LHCN-M2 (cell line): ENCODE measurements at regions not wholly inside any gene's neighbourhood (a gene's known extent, or its start where the extent isn't known, plus 50 kb on each side); places are given as distances from the start of the nearest gene placed in this dataset.
A peak's percentile ranks its signal among the peaks of the same experiment; 100 is the strongest.

Source experiments
- DNase-seq: peaks from one replicate; pipeline ENCODE4 v3.0.0-alpha.2; 2012; ENCODE audit warnings: low read depth

DNA sequence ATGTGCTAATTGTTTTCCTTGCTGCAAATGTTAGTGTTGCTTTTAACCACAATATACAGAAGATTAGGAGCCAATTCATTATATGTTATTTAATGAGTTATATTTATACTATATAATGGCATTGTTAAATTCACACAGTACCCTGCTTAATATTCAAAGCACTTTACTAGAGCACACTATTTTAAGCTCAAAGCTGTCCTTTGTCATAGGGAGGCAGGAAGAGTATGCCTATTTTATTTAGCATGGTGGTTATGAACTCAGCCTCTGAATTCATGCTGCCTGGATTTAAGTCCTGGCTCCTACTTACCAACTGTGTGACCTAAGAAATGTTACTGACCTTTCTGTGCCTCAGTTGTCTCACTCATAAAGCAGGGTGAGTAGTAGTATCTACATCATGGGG is 80.5 kb downstream of the FASTKD2 start:
- DNase-seq, result no peak

- DNase-seq, result no peak
Measured at GRCh38 chr2:206846331-206846730, 80.9 kb downstream of the FASTKD2 start.

DNA sequence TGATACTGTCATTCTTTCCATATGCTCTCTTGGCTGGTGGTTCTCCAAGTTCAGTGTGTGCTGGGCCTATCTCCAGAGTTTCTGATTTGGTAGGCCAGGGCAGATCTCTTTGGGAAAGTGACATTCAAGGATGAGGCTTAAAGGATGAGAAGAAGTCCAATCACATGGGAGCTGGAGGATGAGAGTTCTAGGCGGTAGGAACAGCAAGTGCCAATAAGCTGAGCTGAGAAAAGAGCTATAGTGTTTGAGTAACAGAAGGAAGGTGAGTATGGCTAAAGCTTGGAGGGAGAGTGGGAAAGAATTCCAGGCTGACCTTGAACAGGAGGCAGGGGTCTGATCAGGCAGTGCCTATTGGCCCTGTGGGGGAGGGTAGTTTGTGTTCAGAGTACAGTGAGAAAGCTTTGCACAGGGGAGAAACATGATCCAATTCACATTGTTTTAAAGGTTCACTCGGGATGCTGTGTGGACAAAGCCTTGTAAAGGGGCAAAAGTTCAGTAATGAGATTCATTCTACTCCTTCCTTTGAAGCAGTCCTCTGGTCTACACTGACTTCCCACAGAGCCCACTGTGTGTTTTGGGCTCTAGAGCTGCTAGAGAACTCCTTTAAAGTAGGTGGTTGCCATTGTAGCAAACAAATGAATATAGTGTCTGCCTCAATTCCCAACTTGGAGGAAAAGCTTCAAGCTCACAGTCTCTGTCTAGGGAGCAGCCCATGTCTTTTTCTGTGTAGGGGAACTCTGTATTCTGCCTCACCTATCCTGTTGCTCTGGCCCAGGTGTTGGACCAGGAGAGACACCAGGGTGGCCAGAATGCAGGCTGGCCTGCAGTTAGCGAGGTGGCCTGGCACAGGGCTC is 81.8 kb downstream of the FASTKD2 start:
- no peak for DNase-seq

DNA sequence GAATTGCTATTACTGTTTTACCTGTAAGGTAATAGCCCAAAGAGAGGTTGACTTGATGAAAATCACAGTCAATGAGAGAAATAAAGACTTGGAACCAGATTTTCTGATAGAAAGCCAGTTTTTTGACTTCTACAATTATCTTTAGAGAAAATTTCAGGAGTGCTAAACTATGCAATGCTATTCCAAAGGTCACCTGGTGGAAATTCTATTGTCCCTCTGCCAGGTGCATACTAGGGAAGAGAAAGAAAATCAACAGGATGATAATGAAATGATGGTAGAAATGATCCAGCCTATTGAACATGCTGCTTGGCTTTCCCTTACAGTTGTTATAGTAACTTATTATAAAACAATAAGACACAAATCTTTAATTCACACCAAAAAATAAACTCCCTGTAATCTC is 85.0 kb downstream of the FASTKD2 start:
- DNase-seq, result no peak

- no peak for DNase-seq
Measured at GRCh38 chr2:206851521-206851920, 86.1 kb downstream of the FASTKD2 start.

- DNase-seq, result no peak
Measured at GRCh38 chr2:206853915-206854314, 85.4 kb upstream of the CPO start.

DNA sequence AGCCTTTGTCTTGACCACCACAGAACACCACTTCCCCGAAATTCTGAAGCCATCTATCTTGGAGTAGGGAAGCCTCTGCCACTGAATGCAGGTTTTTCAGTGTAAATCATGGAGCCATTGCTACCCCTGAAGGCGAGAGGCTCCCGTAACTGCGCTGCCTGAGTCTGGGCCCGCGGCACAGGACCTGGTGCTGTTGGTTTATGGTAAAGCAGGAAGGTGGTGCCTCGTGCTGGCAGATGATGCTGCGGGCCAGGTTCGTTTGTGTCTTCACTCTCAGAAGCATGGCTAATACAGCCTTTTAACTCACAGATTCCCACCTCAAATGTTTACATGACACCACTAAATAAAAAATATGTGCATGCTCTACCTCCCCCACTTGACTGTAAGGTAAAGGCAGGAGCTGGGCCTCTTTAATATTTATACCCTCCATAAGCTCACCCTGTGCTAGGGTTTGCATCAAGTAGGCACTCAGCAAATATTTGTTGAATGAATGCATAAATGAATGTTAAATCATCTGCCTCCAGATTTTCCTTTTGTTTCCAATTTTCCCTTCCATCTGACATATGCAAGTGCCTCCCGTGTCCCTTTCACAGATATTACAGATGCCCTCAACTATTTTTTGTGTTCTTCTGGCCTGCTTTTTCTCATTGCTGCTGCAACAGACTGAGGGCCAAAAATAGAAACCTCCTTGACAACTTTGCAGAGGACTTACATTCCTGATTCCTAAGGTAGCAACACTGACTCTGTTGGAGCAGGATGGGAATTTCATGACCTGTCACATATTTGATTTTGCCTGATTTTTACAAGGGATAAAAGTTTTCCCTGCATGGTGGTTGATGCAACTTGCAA is 83.5 kb upstream of the CPO start:
- no peak for DNase-seq

GRCh38 chr2:206856513-206856912 is 82.8 kb upstream of the CPO start:
- peak; percentile 6 for DNase-seq

DNA sequence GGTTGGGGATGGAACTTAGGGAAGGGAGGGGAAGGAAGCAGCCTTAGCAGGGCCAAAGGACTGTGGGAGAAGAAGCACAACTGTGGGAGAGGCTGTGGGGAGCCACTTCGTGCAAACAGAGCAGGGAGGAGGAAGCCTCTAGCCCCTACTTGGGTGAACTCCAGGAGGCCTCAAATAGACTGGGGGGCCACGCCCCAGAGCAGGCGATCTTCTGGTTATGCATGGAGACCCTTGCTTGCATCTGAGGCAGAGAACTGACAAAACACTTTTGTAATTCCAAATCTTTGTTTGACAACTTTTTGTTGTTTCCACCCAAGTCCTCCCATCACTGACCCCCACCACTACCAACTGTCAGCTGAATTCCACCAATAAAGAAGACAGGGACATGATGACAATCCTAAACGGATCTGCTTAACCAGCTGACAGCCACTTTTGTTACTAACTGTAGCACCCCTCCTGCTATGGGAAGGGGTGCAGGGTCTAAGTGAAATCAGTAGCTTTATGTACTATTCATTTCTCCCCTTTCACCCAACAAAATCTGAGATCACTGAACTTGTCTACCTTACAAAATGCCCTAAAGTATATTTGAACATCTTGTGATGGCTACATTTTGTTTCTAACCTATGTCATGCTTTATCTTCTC is 80.5 kb upstream of the CPO start:
- no peak for DNase-seq

DNA sequence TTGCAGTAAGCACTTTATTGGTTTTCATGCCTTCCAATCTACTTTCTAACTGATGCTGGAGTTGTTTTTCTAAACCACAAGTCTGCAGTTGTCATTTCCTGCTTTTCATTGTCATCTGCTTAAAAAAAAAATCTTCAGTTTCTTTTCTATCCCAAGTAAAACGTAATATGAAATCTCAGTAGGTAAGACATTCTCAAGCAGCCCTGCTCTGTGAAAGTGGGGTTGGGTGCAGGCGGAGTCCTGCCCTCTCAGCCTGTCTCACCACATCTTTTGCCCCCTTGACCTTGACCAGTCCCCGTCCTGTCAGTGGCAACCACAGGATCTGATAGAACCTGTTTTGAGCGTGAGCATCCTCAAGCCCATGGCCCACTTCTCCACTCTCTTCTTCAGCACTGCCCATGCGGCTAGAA is 80.0 kb upstream of the CPO start:
- DNase-seq, result no peak

DNA sequence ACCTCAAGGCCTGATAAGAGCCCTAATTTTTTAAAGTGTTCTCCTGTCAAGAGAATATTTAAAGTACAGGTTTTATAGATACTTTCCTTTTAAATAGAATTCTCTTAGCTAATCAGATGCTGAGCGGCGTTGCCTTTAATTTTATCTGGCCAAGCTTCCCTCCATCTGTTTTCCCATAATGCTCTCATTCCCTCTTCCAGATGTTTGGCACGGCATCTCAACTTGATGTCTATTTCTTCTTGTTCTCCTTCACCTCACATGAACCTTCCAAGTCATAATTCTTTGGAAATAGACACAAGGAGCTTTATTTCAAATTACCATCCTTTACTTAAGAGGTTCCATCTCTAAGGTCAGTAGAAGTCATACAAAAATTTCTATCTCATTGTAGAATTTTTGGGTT is 76.1 kb upstream of the CPO start:
- DNase-seq, result no peak

DNA sequence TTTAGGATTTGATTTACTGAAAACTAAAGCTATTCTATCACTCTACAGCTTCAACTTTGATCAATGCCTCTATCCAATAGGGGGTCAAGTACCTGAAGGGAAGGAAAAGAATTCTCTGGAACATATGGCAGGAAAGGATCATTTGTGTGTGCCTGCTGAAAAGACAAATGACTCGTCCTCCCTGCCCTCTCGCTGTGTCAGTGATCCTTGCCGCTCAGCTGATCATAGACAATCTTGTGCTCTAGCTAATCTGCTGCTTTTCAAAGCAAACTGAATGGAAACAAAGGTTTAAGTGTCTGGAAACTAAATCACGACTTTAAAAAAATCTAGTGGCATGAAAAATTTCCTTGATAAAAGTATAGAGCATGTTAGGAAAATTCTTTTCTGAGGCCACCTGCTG is 75.6 kb upstream of the CPO start:
- no peak for DNase-seq

DNA sequence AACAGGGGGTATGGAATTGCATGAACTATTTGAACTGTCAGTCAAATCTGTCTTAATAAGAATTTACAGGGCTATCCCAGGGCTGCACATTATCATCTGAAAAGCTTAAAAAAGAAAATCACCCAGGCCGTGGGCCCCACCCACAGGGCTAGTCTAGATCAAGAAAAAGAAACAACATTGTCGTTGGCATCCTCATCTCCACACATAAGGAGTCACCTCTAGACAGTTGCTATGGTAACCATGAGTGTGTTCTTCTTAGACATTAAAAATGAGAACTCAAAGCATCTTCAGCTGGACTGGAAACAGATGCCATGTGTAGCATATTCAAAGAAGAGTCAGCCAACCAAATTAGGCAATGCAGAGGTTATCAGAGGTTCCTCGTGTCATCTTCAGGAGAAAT is 72.3 kb upstream of the CPO start:
- no peak for DNase-seq

DNA sequence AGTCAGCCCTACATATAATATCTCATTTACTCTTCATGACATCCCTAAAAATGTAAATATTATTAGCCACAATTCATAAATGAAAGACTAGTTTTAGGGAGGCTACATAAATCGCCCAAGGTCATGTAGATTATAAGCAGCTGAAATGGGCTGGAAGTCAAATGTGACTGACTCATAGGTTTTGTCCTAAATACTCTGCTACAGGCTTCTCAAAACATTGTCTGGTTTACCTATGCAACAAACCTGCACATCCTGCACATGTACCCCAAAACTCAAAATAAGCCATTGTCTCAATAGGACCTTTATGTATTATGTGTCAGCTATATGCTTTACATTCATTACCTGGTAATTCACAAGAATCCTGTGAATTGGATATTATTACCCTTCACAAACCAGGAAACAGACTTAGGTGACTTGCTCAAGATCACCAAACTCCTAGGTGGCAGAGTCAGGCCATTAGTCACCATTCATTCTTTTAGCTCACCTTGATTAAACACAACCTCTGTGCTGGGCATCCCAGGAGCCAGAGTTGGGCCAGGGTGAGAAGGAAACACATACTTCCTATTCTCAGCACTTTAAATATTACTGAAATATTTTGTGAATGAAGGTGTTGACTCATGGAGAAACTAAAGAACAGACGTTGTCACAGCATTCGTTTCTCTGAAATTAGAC is 69.4 kb upstream of the CPO start:
- DNase-seq, result no peak

GRCh38 chr2:206873423-206873822 is 65.9 kb upstream of the CPO start:
- no peak for DNase-seq

GRCh38 chr2:206875701-206876100 is 63.6 kb upstream of the CPO start:
- DNase-seq, result no peak

DNA sequence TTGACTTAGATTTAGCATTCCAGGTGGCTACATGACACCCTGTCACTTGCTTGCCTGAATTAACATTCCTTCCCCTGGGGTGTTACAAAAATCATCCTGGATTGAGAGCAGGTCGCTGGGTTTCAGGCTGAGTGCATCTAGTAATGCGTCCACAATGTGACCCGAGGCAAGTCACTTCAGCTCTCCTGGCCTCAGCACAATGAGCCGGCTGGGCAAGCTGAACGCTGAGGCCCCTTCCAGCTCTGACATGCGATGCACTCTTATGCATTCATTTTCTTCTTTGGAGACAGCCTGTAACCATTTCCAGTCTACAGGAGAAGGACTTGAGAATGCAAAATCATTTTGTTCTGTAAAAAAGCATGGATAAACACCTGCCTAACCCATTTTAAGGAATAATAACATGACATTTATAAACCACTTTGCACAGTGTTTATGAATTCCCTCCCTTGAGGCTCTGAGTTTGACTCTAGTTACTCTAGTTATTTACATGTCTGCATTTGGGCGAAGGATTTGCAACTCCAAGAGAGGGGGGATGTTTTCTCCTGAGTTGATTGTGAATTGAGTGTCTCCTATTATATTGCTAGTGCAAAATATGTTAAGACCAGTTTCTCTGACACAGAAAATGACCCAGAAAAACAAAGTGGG is 63.0 kb upstream of the CPO start:
- no peak for DNase-seq

DNA sequence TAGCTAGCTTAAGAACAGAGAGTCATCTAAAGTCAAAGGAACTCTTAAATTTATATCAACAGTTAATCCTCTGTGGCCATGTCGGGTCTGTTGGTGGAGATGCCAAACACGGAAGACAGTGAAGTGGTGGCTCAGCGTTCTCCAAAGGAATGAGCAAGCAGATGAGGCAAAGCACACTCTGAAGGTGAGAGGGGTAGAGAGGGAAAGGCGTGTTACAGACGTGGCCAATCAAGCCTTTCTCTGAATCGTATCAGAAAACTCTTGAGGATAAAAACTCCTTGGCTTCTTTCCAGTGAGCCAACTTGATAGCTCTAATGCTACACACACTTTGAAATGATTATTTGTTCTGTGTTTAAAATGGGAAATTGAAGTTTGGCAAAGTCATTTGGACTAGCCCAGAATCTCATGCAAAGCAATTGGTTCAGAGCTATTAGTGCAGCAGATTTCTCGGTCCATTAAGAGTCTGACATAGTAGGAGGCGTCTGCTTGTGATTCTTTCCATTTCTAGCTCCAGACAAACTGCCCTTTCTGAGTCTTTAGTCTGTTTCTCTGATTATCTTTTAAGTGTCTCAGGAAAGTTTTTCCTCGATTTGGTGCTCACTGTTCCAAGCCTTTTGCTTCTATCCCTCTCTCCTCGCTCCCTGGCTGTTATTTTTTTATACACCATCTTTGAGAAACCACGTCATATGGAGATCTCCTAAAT is 57.5 kb upstream of the CPO start:
- DNase-seq, result no peak

GRCh38 chr2:206886696-206887095 is 52.6 kb upstream of the CPO start:
- no peak for DNase-seq

DNA sequence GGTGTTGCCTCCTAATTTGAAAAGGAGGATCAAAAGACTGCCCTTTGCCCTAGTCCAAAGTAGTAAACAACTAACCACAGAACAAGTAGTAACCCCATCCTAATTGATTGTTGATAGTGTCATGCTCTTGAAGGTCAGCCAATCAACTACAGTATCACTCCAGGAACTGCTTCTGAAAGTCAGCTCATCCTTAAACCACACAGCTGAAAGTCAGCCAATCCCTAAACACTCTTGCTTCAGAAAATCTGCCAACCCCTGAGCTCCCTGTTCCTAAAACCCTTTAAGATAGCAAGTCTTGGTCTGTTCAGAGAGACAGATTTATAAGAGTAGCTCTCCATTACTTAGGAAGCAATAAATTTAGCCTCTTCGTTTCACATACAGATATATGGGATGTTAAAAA is 51.6 kb upstream of the CPO start:
- DNase-seq, result no peak
